Prostate gland (tissue), 2 donors: ENCODE measurements at regions not wholly inside any gene's neighbourhood (a gene's known extent, or its start where the extent isn't known, plus 50 kb on each side); places are given as distances from the start of the nearest gene placed in this dataset.

Experiments used
- CTCF ChIP-seq, 4 experiments: fragments of 200-600 bp in 2 of 4; fragments of 450-650 bp in 2 of 4; sonication (generic) in 2 of 4; IDR thresholded peaks; 1 replicate in 3 of 4; 2 replicates in 1 of 4; pipeline ENCODE4 v1.5.1; 2016 to 2019; ENCODE audit warnings: antibody characterized with exemption in 4 of 4, mild to moderate bottlenecking in 2 of 4, moderate library complexity in 2 of 4
- POLR2A ChIP-seq: fragments of 450-650 bp; IDR thresholded peaks from one replicate; pipeline ENCODE4 v1.6.1; 2016; ENCODE audit warnings: antibody characterized with exemption, mild to moderate bottlenecking
- POLR2AphosphoS5 ChIP-seq: sonication (generic); formaldehyde crosslinking; IDR thresholded peaks from one replicate; pipeline ENCODE4 v1.6.1; 2017; ENCODE audit warnings: antibody characterized with exemption

GRCh38 chr2:236682651-236683422 lies 113.2 kb downstream of the ACKR3 start:
- TF ChIP-seq POLR2AphosphoS5 = no peak
- no peak for TF ChIP-seq CTCF (IDR thresholded peaks at IDR 0.05)
- no peak for TF ChIP-seq POLR2A
